ENCODE measurements at regions not wholly inside any gene's neighbourhood (a gene's known extent, or its start where the extent isn't known, plus 50 kb on each side); places are given as distances from the start of the nearest gene placed in this dataset.

GRCh38 chr20:20966171-20966570, 140.0 kb downstream of the LINC00237 start:
- Histone ChIP-seq H3K9me3 (replicated peaks; ENCODE audit: control insufficient read depth, insufficient read depth, low read depth, low read length) (no peaks in the 10 kb centered on the region), H3K79me2 (ENCODE audit: control insufficient read depth, insufficient read depth, low read length) (no peaks in the 10 kb centered on the region), H2AFZ (ENCODE audit: low read depth, low read length) (no peak overlapping the region), H4K20me1 (replicated peaks; ENCODE audit: control insufficient read depth, insufficient read depth, low read length) (no peaks in the 10 kb centered on the region), H3K36me3 (ENCODE audit: control insufficient read depth, insufficient read depth, low read length) (no peaks in the 10 kb centered on the region), H3K27ac (ENCODE audit: extremely low read depth, low read depth, low read length) (no peak overlapping the region), H3K4me1 (replicated peaks in 1 of 2; ENCODE audit: control insufficient read depth in 2 of 2, insufficient read depth in 2 of 2, low read length in 2 of 2) (no peaks in the 10 kb centered on the region), H3K9ac (ENCODE audit: insufficient read depth in 1 of 2, low read depth in 2 of 2, low read length in 2 of 2) (no peak overlapping the region), H3K4me3 (no peak overlapping the region), H3K9me1 (ENCODE audit: control insufficient read depth, insufficient read depth, low read length) (no peaks in the 10 kb centered on the region), H3K27me3 (ENCODE audit: control insufficient read depth in 2 of 2, insufficient read depth in 2 of 2, low read length in 2 of 2) (peaks cover 6 to 14% of the 10 kb centered on the region in 2 experiments), H3K4me2 (ENCODE audit: insufficient read depth, low read length) (no peak overlapping the region)
- FAIRE-seq = no peak
- WGBS (ENCODE audit: insufficient coverage, low coverage, missing lambda C conversion rate) = 3% methylated on average over 6 of the region's 8 CpGs
- no peak for ATAC-seq
- BruUV-seq (replicated peaks) = no TSS peak
- CTCF ChIA-PET (ENCODE audit: low intra/inter-chr PET ratio) = no interaction called here
- in situ Hi-C loops (cut with MboI) = no loop called here
- POLR2A ChIA-PET = no interaction called here
- no peak for DNase-seq (ENCODE audit: extremely low read depth in 1 of 4, low spot score in 3 of 4)
- intact Hi-C loops (cut with micrococcal nuclease) = no loop called here
- TF ChIP-seq ETV5 (CRISPR knock-in tag; IDR thresholded peaks at IDR 0.05; ENCODE audit: low read depth) (no peak), PKNOX1 (IDR thresholded peaks at IDR 0.05) (no peak), GATA2 (CRISPR knock-in tag; IDR thresholded peaks at IDR 0.05) (no peak), FOXK1 (CRISPR knock-in tag; IDR thresholded peaks at IDR 0.05; ENCODE audit: borderline replicate concordance) (no peak), ZBTB2 (IDR thresholded peaks at IDR 0.05) (no peak), CSDE1 (IDR thresholded peaks at IDR 0.05) (no peak), FOXP1 (CRISPR knock-in tag; IDR thresholded peaks at IDR 0.05) (no peak), TRIM25 (IDR thresholded peaks at IDR 0.05; ENCODE audit: borderline replicate concordance) (no peak), SPI1 (IDR thresholded peaks at IDR 0.05; ENCODE audit: borderline replicate concordance, low read depth, low read length) (no peak)

Measured in K562 (cell line).